ENCODE measurements at regions not wholly inside any gene's neighbourhood (a gene's known extent, or its start where the extent isn't known, plus 50 kb on each side); places are given as distances from the start of the nearest gene placed in this dataset.

- TF ChIP-seq FOXK1 (CRISPR knock-in tag; IDR thresholded peaks at IDR 0.05) (no peak), ZNF425 (CRISPR knock-in tag; conservative IDR thresholded peaks at IDR 0.05) (no peak), ZSCAN18 (CRISPR knock-in tag; IDR thresholded peaks at IDR 0.05) (no peak)
Measured at GRCh38 chr18:987325-988186, 82.9 kb downstream of the ADCYAP1 start (continued).

- ChIA-PET POLR2A (no interaction called here), CTCF (interaction anchor here (1.4 to 1.7 kb wide), 3 partner anchors 10 to 73 kb away, joined by 4 to 8 read pairs (median 6); no protein-coding TSS in a partner anchor)
- peaks cover 26% of the 10 kb centered on the region for H3K9me3 Mint-ChIP-seq
- no peak for DNase-seq (ENCODE audit: low spot score)
- no peak overlapping the region for H3K4me3 Mint-ChIP-seq
- H3K4me1 Mint-ChIP-seq: peaks cover 17% of the 10 kb centered on the region; the same call in 1 of the 2 replicates
- H3K27ac Mint-ChIP-seq: no peak overlapping the region; the same call in 1 of the 2 replicates
- TF ChIP-seq KAT7 (CRISPR knock-in tag; IDR thresholded peaks at IDR 0.05; ENCODE audit: borderline replicate concordance): no peak
- no peak for TF ChIP-seq ZNF671 (CRISPR knock-in tag; IDR thresholded peaks at IDR 0.05)
- no peak for TF ChIP-seq ZNF281 (CRISPR knock-in tag; IDR thresholded peaks at IDR 0.05)
- TF ChIP-seq NFE2L1 (CRISPR knock-in tag; IDR thresholded peaks at IDR 0.05): no peak
- no peak for TF ChIP-seq CBFB (CRISPR knock-in tag; IDR thresholded peaks at IDR 0.05; ENCODE audit: low read depth)
- no peak for ATAC-seq
- H3K36me3 Mint-ChIP-seq: peaks cover 21% of the 10 kb centered on the region
- no peaks in the 10 kb centered on the region for H3K27me3 Mint-ChIP-seq (ENCODE audit: low read depth)
Measured at GRCh38 chr18:989425-989824, 84.8 kb downstream of the ADCYAP1 start.

- no peak overlapping the region for H3K4me3 Mint-ChIP-seq
- peaks cover 25% of the 10 kb centered on the region for H3K36me3 Mint-ChIP-seq
- ChIA-PET CTCF (interaction anchor here (1.4 kb wide), 1 partner anchor 9 kb away, joined by 4 read pairs; no protein-coding TSS in a partner anchor), POLR2A (no interaction called here)
- H3K4me1 Mint-ChIP-seq: peaks cover 17% of the 10 kb centered on the region; the same call in 1 of the 2 replicates
- H3K27me3 Mint-ChIP-seq (ENCODE audit: low read depth): no peaks in the 10 kb centered on the region
- peaks cover 30% of the 10 kb centered on the region for H3K9me3 Mint-ChIP-seq
- no peak for TF ChIP-seq RORB (CRISPR knock-in tag; IDR thresholded peaks at IDR 0.05)
- DNase-seq (ENCODE audit: low spot score) (no peak), ATAC-seq (no peak)
- no peak overlapping the region for H3K27ac Mint-ChIP-seq
Measured at GRCh38 chr18:990197-990596, 85.5 kb downstream of the ADCYAP1 start.

- H3K4me1 Mint-ChIP-seq: peaks cover 9% of the 10 kb centered on the region; the same call in 1 of the 2 replicates
- DNase-seq (ENCODE audit: low spot score): no peak
- ChIA-PET POLR2A (no interaction called here), CTCF (interaction anchor here (1.2 kb wide), 1 partner anchor 30 kb away, joined by 5 read pairs; no protein-coding TSS in a partner anchor)
- H3K27ac Mint-ChIP-seq: no peak overlapping the region
- peaks cover 25% of the 10 kb centered on the region for H3K36me3 Mint-ChIP-seq
- no peaks in the 10 kb centered on the region for H3K27me3 Mint-ChIP-seq (ENCODE audit: low read depth)
- no peak overlapping the region for H3K4me3 Mint-ChIP-seq
- ATAC-seq: no peak
- peaks cover 40% of the 10 kb centered on the region for H3K9me3 Mint-ChIP-seq
- TF ChIP-seq MAX (CRISPR knock-in tag; IDR thresholded peaks at IDR 0.05) (no peak), NFATC4 (CRISPR knock-in tag; IDR thresholded peaks at IDR 0.05) (no peak), OVOL2 (CRISPR knock-in tag; IDR thresholded peaks at IDR 0.05; ENCODE audit: borderline replicate concordance) (no peak), STAT6 (CRISPR knock-in tag; conservative IDR thresholded peaks at IDR 0.05; ENCODE audit: low read depth) (no peak), AFF4 (CRISPR knock-in tag; IDR thresholded peaks at IDR 0.05; ENCODE audit: borderline replicate concordance) (no peak), NFYB (CRISPR knock-in tag; conservative IDR thresholded peaks at IDR 0.05; ENCODE audit: low read depth) (no peak), CREB1 (CRISPR knock-in tag; IDR thresholded peaks at IDR 0.05) (no peak)
Measured at GRCh38 chr18:991441-991840, 86.8 kb downstream of the ADCYAP1 start.

Measured in WTC11 (cell line).